ENCODE measurements at regions not wholly inside any gene's neighbourhood (a gene's known extent, or its start where the extent isn't known, plus 50 kb on each side); places are given as distances from the start of the nearest gene placed in this dataset.

DNA sequence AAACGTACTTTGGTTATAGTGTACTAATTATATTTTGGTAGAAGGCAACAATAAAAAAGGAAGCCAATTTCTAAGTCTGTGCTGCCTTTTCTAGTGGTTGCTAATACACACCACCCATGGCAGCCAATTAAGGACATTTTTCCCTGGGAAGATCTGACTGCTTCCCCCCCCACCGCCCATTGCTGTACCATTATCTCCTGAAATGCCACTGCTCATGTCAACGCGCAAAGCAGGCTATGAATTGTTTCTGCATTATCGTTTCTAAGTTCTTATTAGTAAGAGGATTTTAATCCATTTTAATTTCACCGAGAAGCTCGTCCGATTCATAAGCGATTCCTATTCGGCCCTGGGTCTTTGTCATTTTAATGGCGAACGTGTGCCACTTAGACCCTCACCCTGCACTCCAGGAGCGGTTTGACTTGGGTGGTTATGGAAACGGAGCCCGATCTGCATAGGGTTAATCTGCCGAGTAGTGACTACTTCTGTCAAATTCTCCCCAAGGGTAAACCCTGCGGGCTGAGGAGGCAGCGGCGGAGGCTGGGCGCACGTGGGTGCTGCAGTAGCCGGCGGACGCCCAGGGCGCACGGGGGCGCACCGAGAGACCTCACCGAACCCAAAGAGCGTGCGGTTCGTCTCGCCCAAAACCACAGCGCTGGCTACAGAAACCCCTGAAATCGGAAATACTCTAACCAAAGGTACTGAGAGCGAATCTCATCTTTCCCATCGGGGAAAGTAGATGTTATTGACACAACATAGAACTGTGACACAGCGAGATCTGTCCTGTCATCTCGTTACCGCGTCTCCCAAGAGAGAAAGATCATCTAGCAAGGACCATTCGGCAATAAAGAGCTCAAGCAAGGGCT, 55.8 kb upstream of the SHC3 start:
- no peak overlapping the region for H2AFZ ChIP-seq (ENCODE audit: low read length)
- Mint-ChIP-seq H3K27ac (no peak overlapping the region), H3K36me3 (ENCODE audit: insufficient read depth in 1 of 3, low read depth in 3 of 3) (no peaks in the 10 kb centered on the region; a peak in 1 of 7 replicates), H3K4me3 (peak overlapping the region; percentile 59 to 78), H3K4me1 (peaks cover 10 to 15% of the 10 kb centered on the region in 2 experiments), H3K27me3 (ENCODE audit: low read depth) (peaks cover 41% of the 10 kb centered on the region), H3K9me3 (peaks cover 2% of the 10 kb centered on the region in 2 experiments; a peak in 2 of 5 replicates)
- H2AK5ac ChIP-seq (ENCODE audit: insufficient read length, low read length): no peak overlapping the region
- no peak overlapping the region for H2BK20ac ChIP-seq (ENCODE audit: low read depth, low read length, poor library complexity, severe bottlenecking)
- H4K20me1 ChIP-seq (ENCODE audit: control insufficient read depth, insufficient read depth, insufficient read length): no peaks in the 10 kb centered on the region
- peaks cover 7% of the 10 kb centered on the region for H3K23me2 ChIP-seq (ENCODE audit: insufficient read length, low read depth, low read length, poor library complexity, severe bottlenecking)
- H3K4me1 ChIP-seq (ENCODE audit: insufficient read depth, low read length): peaks cover 2% of the 10 kb centered on the region; the same call in 1 of the 2 replicates
- H3K18ac ChIP-seq (ENCODE audit: insufficient read length, low read depth, low read length): no peak overlapping the region
- no peak overlapping the region for H3K14ac ChIP-seq (ENCODE audit: insufficient read depth, low read length)
- H3K23ac ChIP-seq (ENCODE audit: insufficient read length, low read depth, low read length): no peak overlapping the region
- WGBS (ENCODE audit: extremely low coverage, insufficient read length, low lambda C conversion rate): no CpG with 5 or more reads among the region's 42 CpGs
- no peak overlapping the region for H3K9ac ChIP-seq (ENCODE audit: extremely low read depth, insufficient read length, low read length)
- no peak overlapping the region for H2BK120ac ChIP-seq (ENCODE audit: low read depth, low read length, poor library complexity, severe bottlenecking)
- no peak overlapping the region for H3K27ac ChIP-seq (ENCODE audit: insufficient read length, low read depth, low read length)
- H3K4me2 ChIP-seq (ENCODE audit: insufficient read depth, insufficient read length, low read length): peak overlapping the region; percentile 37
- no peak overlapping the region for H2BK15ac ChIP-seq (ENCODE audit: low read depth, low read length)
- H3K56ac ChIP-seq (ENCODE audit: insufficient read length, low read depth, low read length): no peak overlapping the region
- peak; percentile 63 for DNase-seq
- H2BK12ac ChIP-seq (ENCODE audit: insufficient read length, low read depth, low read length): no peak overlapping the region
- no peaks in the 10 kb centered on the region for H3K79me1 ChIP-seq (ENCODE audit: insufficient read depth, low read depth, low read length, poor library complexity, severe bottlenecking)
- TF ChIP-seq, protein P1, sequence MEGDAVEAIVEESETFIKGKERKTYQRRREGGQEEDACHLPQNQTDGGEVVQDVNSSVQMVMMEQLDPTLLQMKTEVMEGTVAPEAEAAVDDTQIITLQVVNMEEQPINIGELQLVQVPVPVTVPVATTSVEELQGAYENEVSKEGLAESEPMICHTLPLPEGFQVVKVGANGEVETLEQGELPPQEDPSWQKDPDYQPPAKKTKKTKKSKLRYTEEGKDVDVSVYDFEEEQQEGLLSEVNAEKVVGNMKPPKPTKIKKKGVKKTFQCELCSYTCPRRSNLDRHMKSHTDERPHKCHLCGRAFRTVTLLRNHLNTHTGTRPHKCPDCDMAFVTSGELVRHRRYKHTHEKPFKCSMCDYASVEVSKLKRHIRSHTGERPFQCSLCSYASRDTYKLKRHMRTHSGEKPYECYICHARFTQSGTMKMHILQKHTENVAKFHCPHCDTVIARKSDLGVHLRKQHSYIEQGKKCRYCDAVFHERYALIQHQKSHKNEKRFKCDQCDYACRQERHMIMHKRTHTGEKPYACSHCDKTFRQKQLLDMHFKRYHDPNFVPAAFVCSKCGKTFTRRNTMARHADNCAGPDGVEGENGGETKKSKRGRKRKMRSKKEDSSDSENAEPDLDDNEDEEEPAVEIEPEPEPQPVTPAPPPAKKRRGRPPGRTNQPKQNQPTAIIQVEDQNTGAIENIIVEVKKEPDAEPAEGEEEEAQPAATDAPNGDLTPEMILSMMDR (conservative IDR thresholded peaks at IDR 0.05): peak; percentile 51; the same call in 2 of the 3 replicates
- no peak overlapping the region for H2BK5ac ChIP-seq (ENCODE audit: insufficient read length, low read length)
- H4K8ac ChIP-seq (replicated peaks; ENCODE audit: insufficient read length, low read depth, low read length): no peak overlapping the region
- no peak overlapping the region for H4K5ac ChIP-seq (ENCODE audit: insufficient read length, low read depth, low read length)
- no peak overlapping the region for H3K4ac ChIP-seq (ENCODE audit: low read depth, low read length)
- no peak overlapping the region for H3T11ph ChIP-seq (ENCODE audit: low read length)
- no peaks in the 10 kb centered on the region for H3K79me2 ChIP-seq (ENCODE audit: insufficient read depth, low read length)
- H3K27me3 ChIP-seq (ENCODE audit: insufficient read depth, low read length): peaks cover 4% of the 10 kb centered on the region; the same call in 1 of the 2 replicates
- no peaks in the 10 kb centered on the region for H3K9me3 ChIP-seq (ENCODE audit: control insufficient read depth, low read depth, low read length)
- no peak overlapping the region for H4K91ac ChIP-seq (ENCODE audit: insufficient read length, low read depth, low read length)
